Islet of Langerhans (tissue), 1 donor: ENCODE measurements at regions not wholly inside any gene's neighbourhood (a gene's known extent, or its start where the extent isn't known, plus 50 kb on each side); places are given as distances from the start of the nearest gene placed in this dataset.

Experiments
- FAIRE-seq: peaks from one replicate; lab custom pipeline; 2011; peaks lifted over from hg19 to GRCh38; lab: Jason Lieb, UNC

GRCh38 chr16:64409783-64410210, 712.1 kb downstream of the CDH11 start:
- FAIRE-seq = no peak

DNA sequence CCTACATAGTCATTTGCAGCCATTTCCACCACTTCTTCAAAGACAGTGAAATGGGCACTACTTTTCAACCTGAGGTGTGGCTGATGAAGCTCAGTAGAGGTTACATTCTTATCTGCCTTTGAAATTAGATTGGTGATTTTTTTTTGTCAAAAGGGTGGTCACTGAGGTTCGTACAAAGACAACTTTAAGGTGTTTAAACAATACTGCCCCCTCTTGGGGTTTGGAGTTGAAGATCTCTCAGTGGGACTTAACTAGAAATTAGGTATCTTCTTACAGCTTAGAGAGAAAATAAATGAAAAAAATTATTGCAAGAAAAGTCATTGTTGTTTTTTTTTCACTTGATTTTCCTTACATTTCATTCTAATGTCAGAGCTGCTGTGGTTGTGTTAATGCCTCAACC, 713.2 kb downstream of the CDH11 start:
- FAIRE-seq = no peak

- FAIRE-seq = no peak
These were observed 715.1 kb downstream of the CDH11 start for GRCh38 chr16:64406770-64407181.

DNA sequence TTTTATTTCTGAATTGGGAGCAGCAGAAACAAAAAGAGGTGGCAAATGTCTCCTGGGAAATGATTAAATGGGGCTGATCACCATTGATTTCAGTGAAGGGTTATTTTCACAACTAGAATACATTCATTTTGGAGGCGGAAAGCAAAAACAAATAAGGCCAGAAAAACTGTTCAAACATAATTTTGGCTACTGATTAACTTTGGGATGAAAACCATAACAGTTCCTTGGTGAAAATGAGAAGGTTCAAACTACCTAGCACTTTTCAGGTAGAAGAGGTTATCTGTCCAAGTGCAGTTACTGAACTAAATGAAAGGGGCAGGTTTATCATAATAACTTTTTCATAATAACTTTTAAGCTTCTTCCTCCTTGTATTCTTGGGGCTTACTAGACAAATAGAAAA, 718.5 kb downstream of the CDH11 start:
- FAIRE-seq = peak; percentile 97

DNA sequence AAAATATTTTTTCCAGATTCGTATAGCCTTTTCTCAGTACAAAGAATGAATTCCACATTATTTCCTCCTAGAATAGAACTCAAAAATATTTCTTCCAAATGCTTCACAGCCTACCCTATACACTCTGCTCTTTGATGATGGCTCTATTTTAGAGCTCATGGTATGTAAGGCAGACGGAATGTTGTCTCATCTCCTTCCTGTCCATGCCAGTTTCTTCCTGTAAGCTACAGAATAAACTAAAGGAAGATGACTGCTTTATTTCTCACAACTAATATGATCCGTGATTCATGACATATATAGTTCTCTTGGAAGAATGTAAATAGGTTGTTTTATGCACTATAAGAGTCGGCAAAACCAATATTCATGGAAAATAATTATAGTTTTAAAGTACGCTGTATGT, 723.1 kb downstream of the CDH11 start:
- FAIRE-seq = no peak

GRCh38 chr16:64397945-64398508, 723.8 kb downstream of the CDH11 start:
- no peak for FAIRE-seq

DNA sequence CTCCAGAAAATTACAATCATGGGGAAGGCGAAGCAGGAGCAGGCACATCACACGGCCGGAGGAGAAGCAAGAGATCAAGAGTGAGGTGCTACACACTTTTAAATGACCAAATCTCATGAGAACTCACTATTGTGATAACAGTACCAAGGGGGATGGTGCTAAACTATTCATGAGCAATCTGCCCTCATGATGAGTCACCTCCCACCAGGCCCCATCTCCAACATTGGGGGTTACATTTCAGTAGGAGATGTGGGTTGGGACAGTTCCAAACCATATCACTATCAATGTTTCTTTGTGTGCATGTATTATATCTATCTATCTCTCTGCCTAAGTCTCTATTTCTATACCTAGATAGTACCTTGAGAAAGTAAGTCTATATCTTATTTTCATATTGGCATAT, 724.8 kb downstream of the CDH11 start:
- FAIRE-seq = no peak

DNA sequence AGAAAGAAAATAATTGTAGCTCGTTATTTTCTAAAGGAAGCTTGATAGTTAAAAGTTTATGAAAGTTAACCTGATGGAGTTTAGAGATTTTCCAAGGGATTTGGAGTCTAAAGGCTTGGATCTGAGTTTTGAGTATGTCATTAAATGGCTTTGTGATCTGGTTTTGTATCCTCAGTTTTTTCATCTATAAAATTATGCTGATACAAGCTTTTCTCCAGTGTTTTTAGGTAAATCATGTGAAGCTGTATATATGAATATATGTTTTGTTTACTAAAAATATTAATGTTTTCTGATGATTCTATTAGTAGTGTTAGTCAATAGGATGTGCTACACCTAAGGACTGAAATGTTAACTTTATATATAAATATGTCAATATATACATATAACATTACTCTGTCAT, 727.8 kb downstream of the CDH11 start:
- peak; percentile 13 for FAIRE-seq

DNA sequence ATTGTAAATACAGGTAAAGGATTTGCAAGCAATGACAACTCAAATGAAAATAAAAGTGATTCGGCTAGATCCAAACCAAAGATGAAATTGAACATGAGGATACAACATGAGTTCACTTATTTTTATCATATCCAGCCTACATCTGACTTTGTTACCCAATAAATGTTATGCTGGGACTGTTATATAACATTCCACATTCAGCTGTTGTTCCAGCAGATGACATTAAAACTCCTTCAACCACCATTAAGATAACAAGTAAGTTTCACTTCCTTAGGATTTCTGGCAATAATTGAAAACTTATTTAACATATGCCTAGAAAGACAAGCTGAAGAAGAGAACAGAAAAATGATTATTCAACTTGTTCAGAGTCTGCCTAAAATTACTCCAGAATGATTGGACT, 729.4 kb downstream of the CDH11 start:
- no peak for FAIRE-seq

DNA sequence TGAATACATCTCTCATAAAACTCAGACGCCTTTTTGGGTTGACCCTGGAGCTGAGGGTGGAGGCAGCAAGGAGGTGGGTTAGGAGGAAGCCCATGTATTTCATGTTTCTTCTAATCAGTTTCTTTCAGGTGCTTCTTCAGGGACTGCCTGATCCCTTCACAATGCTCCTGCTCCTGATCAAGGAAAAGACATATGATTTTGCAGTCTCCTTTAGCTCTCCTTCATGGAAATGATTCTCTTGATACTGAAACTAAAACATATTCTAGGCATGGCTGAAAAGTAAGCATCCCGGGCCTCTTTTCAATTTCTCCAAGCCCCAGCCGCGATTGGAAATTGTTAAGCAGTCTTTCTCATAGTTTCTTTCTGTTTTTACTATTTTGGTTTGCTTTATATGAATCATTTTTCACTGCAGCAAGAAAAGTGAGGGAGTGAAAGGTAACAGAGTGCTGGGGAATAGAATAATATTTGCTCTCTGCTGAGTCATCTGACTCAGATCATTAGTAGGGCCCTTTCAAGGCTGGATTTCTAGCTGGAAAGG, 730.7 kb downstream of the CDH11 start:
- FAIRE-seq = peak; percentile 96

DNA sequence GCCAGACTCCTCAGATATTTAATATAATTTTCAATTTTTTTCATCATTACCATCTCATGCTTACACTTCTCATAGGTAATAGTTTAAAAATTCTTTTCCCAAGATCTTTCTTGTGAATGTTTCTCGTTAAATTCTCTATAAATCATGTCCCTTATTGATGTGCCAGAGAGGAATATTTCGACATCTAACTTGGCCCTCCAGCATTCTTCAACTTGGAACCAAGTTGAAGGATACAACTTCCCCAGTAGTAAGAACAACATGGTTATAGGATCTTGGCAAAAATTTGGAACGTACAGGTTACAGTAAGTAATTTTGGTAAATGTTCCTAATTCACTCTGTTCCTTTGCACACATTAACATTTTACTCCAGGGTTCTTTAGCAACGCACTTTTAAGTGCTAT, 731.8 kb downstream of the CDH11 start:
- no peak for FAIRE-seq

DNA sequence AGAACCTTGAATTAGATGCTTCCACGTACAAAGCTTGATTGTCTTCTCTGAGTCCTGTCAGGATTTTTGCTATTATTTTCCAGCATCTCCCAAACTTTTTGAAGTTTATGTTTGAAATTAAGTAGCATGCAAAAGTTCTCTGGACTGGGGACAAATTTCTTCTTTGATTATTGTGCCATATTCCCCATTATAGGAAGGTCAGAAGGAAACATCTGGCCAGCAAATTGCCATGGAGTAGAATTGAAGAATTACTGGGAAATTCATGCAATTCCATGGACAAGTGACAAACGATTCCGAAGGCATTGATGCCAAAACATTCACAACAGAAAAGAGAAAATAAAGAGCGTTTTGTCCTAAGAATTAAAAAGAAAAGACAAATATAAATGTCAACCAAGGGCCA, 737.2 kb downstream of the CDH11 start:
- FAIRE-seq = no peak

- no peak for FAIRE-seq
These were observed 739.9 kb downstream of the CDH11 start for GRCh38 chr16:64381979-64382378.

GRCh38 chr16:64380751-64381150, 741.1 kb downstream of the CDH11 start:
- no peak for FAIRE-seq

DNA sequence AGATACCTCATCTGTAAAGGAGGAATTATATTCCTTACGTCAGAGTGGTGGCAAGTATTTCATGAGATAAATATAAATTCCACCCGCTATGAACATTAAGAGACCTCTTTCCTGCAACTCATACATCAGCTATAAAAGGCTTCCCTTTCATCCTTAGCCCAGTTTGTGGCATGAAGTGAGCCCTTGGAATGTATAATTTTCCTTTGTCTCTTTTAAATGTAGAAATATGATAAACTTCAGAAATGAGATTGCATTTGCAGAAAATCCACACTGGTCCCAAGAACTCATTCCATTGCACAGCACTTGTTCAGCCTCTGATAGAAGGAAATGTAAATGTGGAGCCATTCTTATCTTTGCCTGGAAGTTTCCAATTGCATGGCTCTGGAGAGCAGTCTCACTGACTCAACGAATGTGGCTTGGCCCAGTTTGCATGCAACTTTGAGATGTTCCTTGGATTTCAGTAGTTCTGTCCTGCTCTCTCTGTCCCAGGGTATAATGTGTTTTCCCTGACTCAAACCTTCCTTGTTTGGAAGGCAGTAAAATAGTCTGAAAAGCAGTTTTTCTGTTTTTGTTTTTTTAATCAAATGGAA, 746.4 kb downstream of the CDH11 start:
- FAIRE-seq = no peak

DNA sequence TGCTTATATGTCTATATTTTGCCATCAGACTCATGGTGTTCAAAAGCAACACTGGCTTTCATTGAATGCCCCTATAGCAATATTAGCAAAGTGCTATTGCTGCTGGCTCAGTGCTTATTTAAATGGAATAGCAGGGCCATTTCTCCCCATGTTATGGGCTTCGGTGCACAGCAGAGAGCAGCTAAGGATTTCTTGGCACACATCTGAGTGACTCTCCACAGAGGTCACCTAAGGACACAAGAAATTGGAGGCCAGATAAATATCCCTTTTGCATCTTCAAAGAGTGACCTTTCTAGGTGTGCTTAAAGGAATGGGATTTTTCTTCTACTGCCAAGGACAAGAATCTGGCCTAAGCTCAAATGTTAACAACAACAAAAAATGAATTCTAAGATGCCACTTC, 751.8 kb downstream of the CDH11 start:
- FAIRE-seq = no peak

DNA sequence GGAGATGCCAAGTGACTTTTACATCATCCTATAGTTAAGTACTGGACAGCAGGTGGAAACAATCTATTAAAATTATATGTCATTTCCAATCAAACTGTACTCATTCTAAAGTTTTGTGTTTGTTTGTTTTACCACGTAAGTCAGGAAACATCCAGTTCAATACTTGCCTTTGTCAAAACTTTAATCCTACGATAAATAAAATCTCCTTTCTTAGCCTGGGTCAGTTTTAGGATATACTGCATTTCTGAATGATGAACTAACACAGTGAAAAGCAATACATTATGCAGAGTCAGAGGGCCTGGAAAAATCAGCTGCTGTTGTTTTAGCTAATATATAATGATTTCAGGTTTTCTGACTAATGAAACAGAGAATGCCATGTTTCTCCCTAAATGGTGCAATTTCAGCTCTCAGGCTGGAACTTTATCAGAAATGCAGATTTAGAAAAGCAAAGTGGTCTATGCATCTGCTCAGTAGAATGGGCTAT, 756.4 kb downstream of the CDH11 start:
- no peak for FAIRE-seq

- no peak for FAIRE-seq
These were observed 757.0 kb downstream of the CDH11 start for GRCh38 chr16:64364894-64365293.

GRCh38 chr16:64364416-64364815, 757.4 kb downstream of the CDH11 start:
- no peak for FAIRE-seq

GRCh38 chr16:64364016-64364415, 757.8 kb downstream of the CDH11 start:
- FAIRE-seq = no peak

GRCh38 chr16:64363039-64363438, 758.8 kb downstream of the CDH11 start:
- no peak for FAIRE-seq

DNA sequence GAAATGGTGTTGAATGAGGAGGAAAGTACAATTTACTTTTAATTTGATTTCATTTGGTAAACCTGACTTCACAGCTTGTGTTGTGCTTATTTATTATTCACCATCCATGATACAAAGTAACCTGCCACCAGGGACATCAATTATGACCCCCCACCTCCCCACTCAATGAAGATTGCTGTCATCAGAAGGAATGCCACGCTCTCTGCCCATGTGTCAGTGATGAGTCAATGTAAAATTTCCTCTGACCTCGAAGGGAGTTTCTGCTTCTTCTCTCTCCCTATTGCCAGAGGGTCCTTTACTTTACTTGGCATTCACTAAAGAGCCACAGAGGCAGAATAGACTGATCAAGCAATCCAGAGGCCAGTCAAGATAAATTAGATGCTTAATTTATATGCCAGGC, 759.7 kb downstream of the CDH11 start:
- no peak for FAIRE-seq

- FAIRE-seq = no peak
These were observed 760.1 kb downstream of the CDH11 start for GRCh38 chr16:64361753-64362152.

DNA sequence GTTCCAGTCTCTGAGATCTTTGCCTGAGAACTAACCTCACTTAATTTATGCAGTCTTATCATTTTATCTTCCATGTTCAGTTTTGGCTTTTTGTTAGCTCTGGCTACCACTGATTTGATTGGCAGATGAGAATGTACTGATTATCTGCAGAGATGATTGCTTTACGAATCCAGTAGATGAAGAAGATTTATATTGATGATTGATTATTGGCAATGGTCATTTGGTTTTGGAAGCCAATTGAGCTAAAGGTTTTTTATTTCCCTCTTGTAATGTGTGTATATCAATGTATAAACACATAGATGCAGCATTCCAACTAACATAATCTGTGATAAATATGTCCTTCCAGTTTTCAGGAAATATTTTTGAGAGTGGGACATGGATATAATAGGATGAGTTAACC, 763.6 kb downstream of the CDH11 start:
- FAIRE-seq = no peak
